GM12892 (cell line): ENCODE measurements at regions not wholly inside any gene's neighbourhood (a gene's known extent, or its start where the extent isn't known, plus 50 kb on each side); places are given as distances from the start of the nearest gene placed in this dataset.

Source experiments
- DNase-seq: peaks from one replicate; pipeline ENCODE4 v3.0.0; 2011; ENCODE audit not compliant: insufficient read length
- FAIRE-seq: peaks from 2 replicates; lab custom pipeline; 2011; peaks lifted over from hg19 to GRCh38; lab: Jason Lieb, UNC
- POLR2A ChIP-seq: IDR thresholded peaks from 2 replicates; pipeline ENCODE4 v1.6.1; 2011; ENCODE audit warnings: low read depth, low read length, control low read depth
- POLR2AphosphoS5 ChIP-seq: IDR thresholded peaks from 2 replicates; pipeline ENCODE4 v1.6.1; 2011; ENCODE audit warnings: low read depth, low read length, control low read depth
- TAF1 ChIP-seq: IDR thresholded peaks from 2 replicates; pipeline ENCODE4 v1.6.1; 2011; ENCODE audit warnings: low read depth, mild to moderate bottlenecking, control low read depth, low read length, borderline replicate concordance

- TF ChIP-seq TAF1: no peak
- no peak for TF ChIP-seq POLR2A
- TF ChIP-seq POLR2AphosphoS5: no peak
- no peak for DNase-seq
- FAIRE-seq: no peak
These were observed 101.4 kb upstream of the PDE7B start for GRCh38 chr6:135750081-135750480.

GRCh38 chr6:135753196-135753595 is 98.3 kb upstream of the PDE7B start:
- DNase-seq (no peak), FAIRE-seq (no peak)
- TF ChIP-seq POLR2AphosphoS5 (no peak), POLR2A (no peak), TAF1 (no peak)

DNA sequence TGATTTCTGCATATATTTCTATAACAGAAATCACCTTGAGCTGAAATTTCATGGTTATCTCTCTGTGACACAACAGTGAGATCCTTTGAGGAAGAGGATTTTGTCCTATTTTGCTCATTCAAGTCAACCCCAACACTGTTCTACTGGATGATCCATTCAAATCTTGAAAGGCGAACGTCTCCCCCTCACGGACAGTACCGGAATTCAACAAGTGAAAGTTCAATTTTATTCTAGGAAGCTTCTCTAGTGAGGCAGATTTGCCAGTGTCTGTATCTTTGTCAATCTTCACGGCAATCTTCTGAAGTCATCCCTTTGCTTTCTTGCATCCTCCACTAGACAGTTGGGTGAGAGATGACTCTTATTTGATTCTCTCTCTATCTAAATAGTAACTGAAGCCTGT is 91.7 kb upstream of the PDE7B start:
- FAIRE-seq (no peak), DNase-seq (no peak)
- TF ChIP-seq TAF1 (no peak), POLR2A (no peak), POLR2AphosphoS5 (no peak)

- FAIRE-seq (no peak), DNase-seq (no peak)
- TF ChIP-seq POLR2AphosphoS5 (no peak), POLR2A (no peak), TAF1 (no peak)
These were observed 77.5 kb upstream of the PDE7B start for GRCh38 chr6:135774006-135774405.

- TF ChIP-seq POLR2A: no peak
- no peak for TF ChIP-seq TAF1
- no peak for TF ChIP-seq POLR2AphosphoS5
- DNase-seq (no peak), FAIRE-seq (no peak)
These were observed 72.3 kb upstream of the PDE7B start for GRCh38 chr6:135779213-135779612.

- FAIRE-seq (no peak), DNase-seq (no peak)
- TF ChIP-seq POLR2AphosphoS5 (no peak), POLR2A (no peak), TAF1 (no peak)
These were observed 71.2 kb upstream of the PDE7B start for GRCh38 chr6:135780326-135780725.

- TF ChIP-seq POLR2AphosphoS5 (no peak), POLR2A (no peak), TAF1 (no peak)
- no peak for DNase-seq
- FAIRE-seq: no peak
These were observed 69.0 kb upstream of the PDE7B start for GRCh38 chr6:135782546-135782945.

- no peak for FAIRE-seq
- no peak for DNase-seq
- TF ChIP-seq POLR2A (no peak), POLR2AphosphoS5 (no peak), TAF1 (no peak)
These were observed 67.0 kb upstream of the PDE7B start for GRCh38 chr6:135784507-135784906.

DNA sequence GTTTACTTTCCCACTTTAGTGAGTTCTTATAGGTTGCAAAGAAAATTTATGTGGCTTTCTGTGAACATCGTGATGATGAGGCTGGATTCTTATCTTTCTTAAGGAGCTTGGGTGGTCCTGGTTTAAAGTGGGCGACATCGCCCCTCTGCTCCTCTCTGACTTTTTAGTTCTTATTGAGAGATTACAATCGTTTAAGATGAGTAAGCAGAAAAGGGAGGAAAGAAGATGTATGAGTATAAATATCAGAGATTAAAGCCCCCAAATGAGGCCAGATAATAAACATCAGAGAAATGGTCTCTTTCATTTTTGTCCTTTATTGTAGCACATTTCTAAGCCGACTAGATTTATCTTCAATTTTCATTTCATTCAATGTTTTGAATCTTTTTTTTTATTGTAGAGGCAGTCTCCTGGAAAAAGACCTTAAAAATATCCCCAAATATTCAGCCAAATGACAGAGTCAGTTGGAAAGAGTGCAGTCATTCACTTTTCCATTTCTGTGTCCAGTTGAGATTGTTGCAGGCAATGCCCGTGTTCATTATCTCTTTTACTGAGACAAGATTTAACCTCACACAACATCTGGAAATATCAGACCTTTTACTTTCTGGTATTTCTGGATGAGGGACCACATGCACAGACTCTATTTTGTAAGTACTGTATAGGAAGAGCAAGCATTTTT is 62.0 kb upstream of the PDE7B start:
- no peak for FAIRE-seq
- no peak for DNase-seq
- no peak for TF ChIP-seq POLR2A
- TF ChIP-seq TAF1: no peak
- TF ChIP-seq POLR2AphosphoS5: no peak

DNA sequence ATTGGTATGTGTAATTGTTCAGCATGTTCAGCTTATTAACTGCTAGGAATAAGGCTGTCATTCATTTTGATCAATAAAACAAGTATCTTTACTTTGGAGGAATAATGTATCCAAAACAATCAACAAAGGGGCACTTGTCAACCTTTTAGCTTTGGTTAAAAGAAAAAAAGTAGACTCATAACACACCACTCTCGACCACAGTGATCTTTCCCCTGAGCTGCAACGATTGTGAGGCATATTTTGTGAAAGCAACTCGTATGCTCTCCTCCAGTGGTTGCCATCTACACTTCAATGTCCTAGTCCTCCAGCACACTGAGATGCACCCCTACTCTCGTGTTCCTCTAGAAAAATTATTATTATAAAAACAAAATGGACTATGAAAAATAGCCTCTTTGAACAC is 60.1 kb upstream of the PDE7B start:
- FAIRE-seq (no peak), DNase-seq (no peak)
- TF ChIP-seq POLR2AphosphoS5: no peak
- no peak for TF ChIP-seq TAF1
- no peak for TF ChIP-seq POLR2A

- FAIRE-seq: no peak
- TF ChIP-seq POLR2A: no peak
- TF ChIP-seq TAF1: no peak
- TF ChIP-seq POLR2AphosphoS5: no peak
- no peak for DNase-seq
These were observed 54.7 kb upstream of the PDE7B start for GRCh38 chr6:135796643-135797305.

DNA sequence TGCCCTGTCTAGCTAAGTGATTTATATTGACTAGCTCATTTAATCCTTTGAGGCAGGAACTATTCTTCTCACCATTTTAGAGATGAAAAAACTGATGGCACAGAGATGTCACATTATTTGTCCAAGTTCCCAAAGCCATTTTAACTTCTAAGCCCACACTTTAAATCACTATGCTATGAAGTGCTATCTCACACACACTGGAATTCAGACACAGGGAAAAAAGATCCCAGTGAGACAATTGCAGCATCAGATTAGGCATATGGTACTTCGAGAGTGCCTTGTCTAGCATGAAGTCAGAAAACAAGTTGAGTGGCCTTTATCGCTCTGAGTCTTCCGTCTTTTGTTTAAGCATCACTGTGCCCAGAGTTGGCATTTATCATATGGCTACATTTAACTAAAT is 54.1 kb upstream of the PDE7B start:
- DNase-seq (no peak), FAIRE-seq (no peak)
- no peak for TF ChIP-seq POLR2A
- TF ChIP-seq POLR2AphosphoS5: no peak
- no peak for TF ChIP-seq TAF1
